HepG2 (cell line): ENCODE measurements at regions not wholly inside any gene's neighbourhood (a gene's known extent, or its start where the extent isn't known, plus 50 kb on each side); places are given as distances from the start of the nearest gene placed in this dataset.

ENCODE experiments used
- ATAC-seq: fragments of 200-7000 bp; cut with Tn5 transposase; 3 replicates; pipeline ENCODE4 v1.9.1; 2020; ENCODE audit warnings: mild to moderate bottlenecking, moderate library complexity
- BruUV-seq: library from RNA; stranded (reverse); fragments of 400-500 nt; replicated peaks from 2 replicates; lab custom pipeline; 2021; lab: Mats Ljungman, UMichigan
- CTCF ChIA-PET: fragments of 300-600 bp; formaldehyde crosslinking; extraction: SDS; loops from one replicate; lab custom pipeline; 2021; ENCODE audit warnings: low total read pairs, inconsistent platforms, low intra/inter-chr PET ratio; lab: Yijun Ruan, JAX
- POLR2A ChIA-PET: fragments of 350-600 bp; sonication (Branson Sonifier 250); formaldehyde crosslinking; loops from one replicate; lab custom pipeline; 2020; ENCODE audit warnings: antibody characterized with exemption, inconsistent platforms; lab: Yijun Ruan, JAX
- DNase-seq: peaks from one replicate; pipeline ENCODE4 v3.0.0-alpha.2; 2015; ENCODE audit warnings: low spot score
- FAIRE-seq: peaks from 3 replicates; lab custom pipeline; 2011; peaks lifted over from hg19 to GRCh38; lab: Jason Lieb, UNC
- H2AFZ ChIP-seq: one replicate; pipeline ENCODE4 v1.6.1; 2011; ENCODE audit warnings: low read length, inconsistent platforms
- H3K27ac ChIP-seq: fragments of 300-600 bp; 3 replicates; pipeline ENCODE4 v1.8.0; 2011; ENCODE audit warnings: mixed run types, mild to moderate bottlenecking, mixed read lengths, low read length, inconsistent platforms; ENCODE audit not compliant: insufficient read depth; ENCODE audit errors: extremely low read length
- H3K27me3 ChIP-seq, 2 experiments: fragments of 200-600 bp in 1 of 2; 2 replicates in 1 of 2; 3 replicates in 1 of 2; pipeline versions ENCODE4 v1.6.0 to v1.8.0; 2011; ENCODE audit warnings: low read length in 2 of 2, mild to moderate bottlenecking in 2 of 2, moderate library complexity in 2 of 2, inconsistent platforms in 1 of 2; ENCODE audit not compliant: insufficient read depth in 2 of 2, control insufficient read depth in 1 of 2
- H3K36me3 ChIP-seq, 2 experiments: fragments of 200-600 bp in 1 of 2; replicated peaks in 1 of 2; 2 replicates in 1 of 2; 3 replicates in 1 of 2; pipeline versions ENCODE4 v1.5.1 to v1.8.0; 2011; ENCODE audit warnings: low read length in 2 of 2, inconsistent platforms in 1 of 2; ENCODE audit not compliant: insufficient read depth in 2 of 2, control insufficient read depth in 1 of 2
- H3K4me1 ChIP-seq: 2 replicates; pipeline ENCODE4 v1.5.1; 2012; ENCODE audit warnings: low read length, inconsistent platforms; ENCODE audit not compliant: insufficient read depth
- H3K4me2 ChIP-seq: 2 replicates; pipeline ENCODE4 v1.6.0; 2011; ENCODE audit warnings: low read depth, low read length, inconsistent platforms
- H3K4me3 ChIP-seq, 3 experiments: fragments of 200-600 bp in 1 of 3; sonication (generic), shearing (Covaris generic) in 1 of 3; replicated peaks in 1 of 3; 2 replicates each; pipeline ENCODE4 v1.5.1; 2011 to 2016; ENCODE audit warnings: low read length in 3 of 3, inconsistent platforms in 2 of 3, low read depth in 2 of 3, mild to moderate bottlenecking in 2 of 3, control low read depth in 1 of 3, mixed read lengths in 1 of 3; ENCODE audit not compliant: insufficient read depth in 1 of 3
- H3K79me2 ChIP-seq: one replicate; pipeline ENCODE4 v1.6.1; 2011; ENCODE audit warnings: low read length, inconsistent platforms; ENCODE audit not compliant: insufficient read depth
- H3K9ac ChIP-seq: 2 replicates; pipeline ENCODE4 v1.6.0; 2011; ENCODE audit warnings: mild to moderate bottlenecking, low read depth, low read length, inconsistent platforms; ENCODE audit not compliant: insufficient read depth
- H3K9me3 ChIP-seq: 2 replicates; pipeline ENCODE4 v1.5.1; 2012; ENCODE audit warnings: mild to moderate bottlenecking, low read length
- H4K20me1 ChIP-seq: 2 replicates; pipeline ENCODE4 v1.6.0; 2011; ENCODE audit warnings: inconsistent platforms, mild to moderate bottlenecking, low read length, moderate library complexity; ENCODE audit not compliant: insufficient read depth
- ARNT ChIP-seq: fragments of 450-650 bp; IDR thresholded peaks from 2 replicates; pipeline ENCODE4 v1.6.1; 2017
- U2AF1 ChIP-seq: fragments of 200-400 bp; formaldehyde crosslinking; optimal IDR thresholded peaks from 2 replicates; pipeline ENCODE3; 2017; ENCODE audit warnings: mild to moderate bottlenecking, low read depth, low read length
- ZNF607 ChIP-seq: sonication (generic); formaldehyde crosslinking; IDR thresholded peaks from 2 replicates; pipeline ENCODE4 v1.5.1; 2020; ENCODE audit warnings: missing genetic modification reagents, mild to moderate bottlenecking, borderline replicate concordance
- WGBS: methylation state at CpG from one replicate; pipeline ENCODE4 v1.1.6; 2017; ENCODE audit warnings: low lambda C conversion rate; 5-methylcytosine and 5-hydroxymethylcytosine counted together
- in situ Hi-C: cut with HindIII; loops from 2 replicates; pipeline ENCODE4 v1.10.0; 2017; ENCODE audit warnings: low pct_unique_long_range_greater_than_20kb; ENCODE audit not compliant: extremely low pct_ligation_motif_present
- intact Hi-C: fragments of 100-400 bp; cut with micrococcal nuclease; formaldehyde crosslinking; loops from one replicate; pipeline ENCODE4 v1.10.0; 2022; ENCODE audit not compliant: unreplicated experiment
- TF ChIP-seq, protein P1 (sequence below): sonication (generic); formaldehyde crosslinking; IDR thresholded peaks from 2 replicates; pipeline ENCODE4 v1.4.0; 2020; ENCODE audit warnings: missing genetic modification reagents, mild to moderate bottlenecking, borderline replicate concordance
- TF ChIP-seq, protein P2 (sequence below), 2 experiments: fragments of 450-650 bp in 1 of 2; sonication (generic) in 1 of 2; formaldehyde crosslinking in 1 of 2; IDR thresholded peaks; 2 replicates each; pipeline versions ENCODE4 v1.6.1 to v1.8.0; 2016 to 2022; ENCODE audit warnings: antibody characterized with exemption in 1 of 2, mild to moderate bottlenecking in 1 of 2, missing genetic modification reagents in 1 of 2
- TF ChIP-seq, protein P3 (sequence below): sonication (generic); formaldehyde crosslinking; IDR thresholded peaks from 2 replicates; pipeline ENCODE4 v1.5.0; 2020; ENCODE audit warnings: mild to moderate bottlenecking, missing genetic modification reagents

DNA sequence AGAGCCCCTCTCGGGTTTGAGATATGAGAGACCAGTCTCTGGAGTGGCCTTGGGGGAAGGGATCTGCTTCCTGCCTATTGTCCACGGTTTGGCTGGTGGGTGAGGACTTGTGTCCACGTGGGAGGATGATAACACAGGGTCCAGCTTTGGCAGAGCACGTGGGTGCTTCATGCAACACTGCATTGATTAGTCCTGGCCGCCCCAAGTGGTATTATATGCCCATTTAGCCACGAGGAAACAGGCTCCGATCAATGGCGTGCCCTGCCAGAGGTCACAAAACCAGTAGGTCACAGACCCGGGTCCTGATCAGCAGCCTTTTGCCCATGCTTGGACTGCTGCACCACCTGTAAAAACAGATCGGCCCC lies 141.6 kb downstream of the RGS9 start:
- H3K9ac ChIP-seq, result no peak overlapping the region
- no TSS peak for BruUV-seq
- POLR2A ChIA-PET, result no interaction called here
- peaks cover 5% of the 10 kb centered on the region; the same call in 1 of the 2 replicates for H3K4me1 ChIP-seq
- no peaks in the 10 kb centered on the region for H3K36me3 ChIP-seq
- no peak overlapping the region for H3K4me3 ChIP-seq
- no peak for FAIRE-seq
- H3K4me2 ChIP-seq, result peak overlapping the region; percentile 46
- no peak overlapping the region for H3K27ac ChIP-seq
- CTCF ChIA-PET, result interaction anchor here (1.4 to 2.7 kb wide), 4 partner anchors 16 to 886 kb away, joined by 5 to 36 read pairs (median 18); no protein-coding TSS in a partner anchor
- no peak overlapping the region for H2AFZ ChIP-seq
- intact Hi-C loops, result loop anchor here (1.0 kb wide), 2 partner anchors 709 to 886 kb away; no protein-coding TSS in a partner anchor
- H4K20me1 ChIP-seq, result no peaks in the 10 kb centered on the region
- no peaks in the 10 kb centered on the region for H3K9me3 ChIP-seq
- ATAC-seq, result peak; percentile 34; the same call in 2 of the 3 replicates
- no peak for DNase-seq
- peaks cover 2 to 44% of the 10 kb centered on the region in 2 experiments; a peak in 3 of 5 replicates for H3K27me3 ChIP-seq
- 29% methylated on average over 10 of the region's 10 CpGs for WGBS
- in situ Hi-C loops, result loop anchor here (5.0 kb wide), 1 partner anchor 888 kb away; no protein-coding TSS in a partner anchor
- no peaks in the 10 kb centered on the region for H3K79me2 ChIP-seq
- TF ChIP-seq ARNT, result no peak
- TF ChIP-seq, protein P1, sequence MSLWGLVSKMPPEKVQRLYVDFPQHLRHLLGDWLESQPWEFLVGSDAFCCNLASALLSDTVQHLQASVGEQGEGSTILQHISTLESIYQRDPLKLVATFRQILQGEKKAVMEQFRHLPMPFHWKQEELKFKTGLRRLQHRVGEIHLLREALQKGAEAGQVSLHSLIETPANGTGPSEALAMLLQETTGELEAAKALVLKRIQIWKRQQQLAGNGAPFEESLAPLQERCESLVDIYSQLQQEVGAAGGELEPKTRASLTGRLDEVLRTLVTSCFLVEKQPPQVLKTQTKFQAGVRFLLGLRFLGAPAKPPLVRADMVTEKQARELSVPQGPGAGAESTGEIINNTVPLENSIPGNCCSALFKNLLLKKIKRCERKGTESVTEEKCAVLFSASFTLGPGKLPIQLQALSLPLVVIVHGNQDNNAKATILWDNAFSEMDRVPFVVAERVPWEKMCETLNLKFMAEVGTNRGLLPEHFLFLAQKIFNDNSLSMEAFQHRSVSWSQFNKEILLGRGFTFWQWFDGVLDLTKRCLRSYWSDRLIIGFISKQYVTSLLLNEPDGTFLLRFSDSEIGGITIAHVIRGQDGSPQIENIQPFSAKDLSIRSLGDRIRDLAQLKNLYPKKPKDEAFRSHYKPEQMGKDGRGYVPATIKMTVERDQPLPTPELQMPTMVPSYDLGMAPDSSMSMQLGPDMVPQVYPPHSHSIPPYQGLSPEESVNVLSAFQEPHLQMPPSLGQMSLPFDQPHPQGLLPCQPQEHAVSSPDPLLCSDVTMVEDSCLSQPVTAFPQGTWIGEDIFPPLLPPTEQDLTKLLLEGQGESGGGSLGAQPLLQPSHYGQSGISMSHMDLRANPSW (CRISPR knock-in tag), result no peak
- TF ChIP-seq ZNF607, result no peak
- TF ChIP-seq, protein P2, sequence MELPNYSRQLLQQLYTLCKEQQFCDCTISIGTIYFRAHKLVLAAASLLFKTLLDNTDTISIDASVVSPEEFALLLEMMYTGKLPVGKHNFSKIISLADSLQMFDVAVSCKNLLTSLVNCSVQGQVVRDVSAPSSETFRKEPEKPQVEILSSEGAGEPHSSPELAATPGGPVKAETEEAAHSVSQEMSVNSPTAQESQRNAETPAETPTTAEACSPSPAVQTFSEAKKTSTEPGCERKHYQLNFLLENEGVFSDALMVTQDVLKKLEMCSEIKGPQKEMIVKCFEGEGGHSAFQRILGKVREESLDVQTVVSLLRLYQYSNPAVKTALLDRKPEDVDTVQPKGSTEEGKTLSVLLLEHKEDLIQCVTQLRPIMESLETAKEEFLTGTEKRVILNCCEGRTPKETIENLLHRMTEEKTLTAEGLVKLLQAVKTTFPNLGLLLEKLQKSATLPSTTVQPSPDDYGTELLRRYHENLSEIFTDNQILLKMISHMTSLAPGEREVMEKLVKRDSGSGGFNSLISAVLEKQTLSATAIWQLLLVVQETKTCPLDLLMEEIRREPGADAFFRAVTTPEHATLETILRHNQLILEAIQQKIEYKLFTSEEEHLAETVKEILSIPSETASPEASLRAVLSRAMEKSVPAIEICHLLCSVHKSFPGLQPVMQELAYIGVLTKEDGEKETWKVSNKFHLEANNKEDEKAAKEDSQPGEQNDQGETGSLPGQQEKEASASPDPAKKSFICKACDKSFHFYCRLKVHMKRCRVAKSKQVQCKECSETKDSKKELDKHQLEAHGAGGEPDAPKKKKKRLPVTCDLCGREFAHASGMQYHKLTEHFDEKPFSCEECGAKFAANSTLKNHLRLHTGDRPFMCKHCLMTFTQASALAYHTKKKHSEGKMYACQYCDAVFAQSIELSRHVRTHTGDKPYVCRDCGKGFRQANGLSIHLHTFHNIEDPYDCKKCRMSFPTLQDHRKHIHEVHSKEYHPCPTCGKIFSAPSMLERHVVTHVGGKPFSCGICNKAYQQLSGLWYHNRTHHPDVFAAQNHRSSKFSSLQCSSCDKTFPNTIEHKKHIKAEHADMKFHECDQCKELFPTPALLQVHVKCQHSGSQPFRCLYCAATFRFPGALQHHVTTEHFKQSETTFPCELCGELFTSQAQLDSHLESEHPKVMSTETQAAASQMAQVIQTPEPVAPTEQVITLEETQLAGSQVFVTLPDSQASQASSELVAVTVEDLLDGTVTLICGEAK (IDR thresholded peaks at IDR 0.05), result no peak
- TF ChIP-seq, protein P2 (CRISPR knock-in tag; IDR thresholded peaks at IDR 0.05), result no peak
- TF ChIP-seq, protein P3, sequence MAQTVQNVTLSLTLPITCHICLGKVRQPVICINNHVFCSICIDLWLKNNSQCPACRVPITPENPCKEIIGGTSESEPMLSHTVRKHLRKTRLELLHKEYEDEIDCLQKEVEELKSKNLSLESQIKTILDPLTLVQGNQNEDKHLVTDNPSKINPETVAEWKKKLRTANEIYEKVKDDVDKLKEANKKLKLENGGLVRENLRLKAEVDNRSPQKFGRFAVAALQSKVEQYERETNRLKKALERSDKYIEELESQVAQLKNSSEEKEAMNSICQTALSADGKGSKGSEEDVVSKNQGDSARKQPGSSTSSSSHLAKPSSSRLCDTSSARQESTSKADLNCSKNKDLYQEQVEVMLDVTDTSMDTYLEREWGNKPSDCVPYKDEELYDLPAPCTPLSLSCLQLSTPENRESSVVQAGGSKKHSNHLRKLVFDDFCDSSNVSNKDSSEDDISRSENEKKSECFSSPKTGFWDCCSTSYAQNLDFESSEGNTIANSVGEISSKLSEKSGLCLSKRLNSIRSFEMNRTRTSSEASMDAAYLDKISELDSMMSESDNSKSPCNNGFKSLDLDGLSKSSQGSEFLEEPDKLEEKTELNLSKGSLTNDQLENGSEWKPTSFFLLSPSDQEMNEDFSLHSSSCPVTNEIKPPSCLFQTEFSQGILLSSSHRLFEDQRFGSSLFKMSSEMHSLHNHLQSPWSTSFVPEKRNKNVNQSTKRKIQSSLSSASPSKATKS (CRISPR knock-in tag), result no peak
- no peak for TF ChIP-seq U2AF1
